ENCODE measurements at regions not wholly inside any gene's neighbourhood (a gene's known extent, or its start where the extent isn't known, plus 50 kb on each side); places are given as distances from the start of the nearest gene placed in this dataset.

DNA sequence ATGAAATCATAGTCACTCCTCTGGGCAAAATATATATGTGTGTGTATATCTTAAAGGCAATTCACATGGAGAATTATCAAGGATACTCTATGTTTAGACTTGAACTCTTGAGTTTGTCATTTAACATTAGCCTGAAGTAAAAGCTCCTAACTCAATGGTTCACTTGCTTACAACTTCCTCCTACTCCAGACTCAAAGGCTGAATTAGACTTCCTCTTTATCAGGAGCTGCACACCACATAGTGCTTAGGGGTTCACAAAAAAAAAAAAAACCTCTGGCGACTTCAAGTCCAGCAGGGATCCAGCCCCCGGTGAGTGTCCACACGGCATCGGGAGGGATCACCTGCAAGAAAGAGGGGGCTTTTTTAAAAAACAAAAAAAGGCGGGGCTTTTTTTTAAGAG, 68.2 kb upstream of the LSM14A start:
- SMC1A ChIA-PET (ENCODE audit: uncharacterized antibody, unreplicated experiment), result no interaction called here
- H3K4me3 ChIP-seq, result no peak overlapping the region
- CTCF ChIA-PET, result interaction anchor here (0.5 kb wide), 1 partner anchor 232 kb away, joined by 3 read pairs; no protein-coding TSS in a partner anchor
- no peaks in the 10 kb centered on the region for H4K20me1 ChIP-seq (ENCODE audit: control insufficient read depth, insufficient read depth)
- POLR2A ChIA-PET, result interaction anchor here (0.7 kb wide), 1 partner anchor 310 kb away, joined by 4 read pairs; no protein-coding TSS in a partner anchor
- H3K79me2 ChIP-seq (ENCODE audit: control insufficient read depth, insufficient read depth, low read length), result no peaks in the 10 kb centered on the region
- H2AFZ ChIP-seq (ENCODE audit: control insufficient read depth, low read depth, low read length), result no peak overlapping the region
- no peak overlapping the region for H3K4me2 ChIP-seq (ENCODE audit: control insufficient read depth, insufficient read depth)
- no TSS peak for BruUV-seq (replicated peaks)
- H3K27me3 ChIP-seq (replicated peaks in 1 of 2; ENCODE audit: control insufficient read depth in 2 of 2, insufficient read depth in 2 of 2, low read length in 1 of 2), result no peaks in the 10 kb centered on the region
- no peak for DNase-seq (ENCODE audit: low read depth, low spot score)
- no peak overlapping the region for H3K27ac ChIP-seq (ENCODE audit: control insufficient read depth, insufficient read depth)
- TF ChIP-seq SPI1 (IDR thresholded peaks at IDR 0.05; ENCODE audit: borderline replicate concordance, insufficient read depth, low read depth, low read length) (peak; percentile 14; the same call in 1 of the 2 replicates), LARP7 (IDR thresholded peaks at IDR 0.05) (no peak)
- in situ Hi-C loops (cut with MboI), result no loop called here
- no peak for ATAC-seq
- intact Hi-C loops (cut with micrococcal nuclease; ENCODE audit: unreplicated experiment), result no loop called here
- WGBS (ENCODE audit: insufficient coverage, insufficient replicate concordance, low lambda C conversion rate, missing lambda C conversion rate), result 0% methylated on average over 5 of the region's 5 CpGs
- no peak overlapping the region for H3K9ac ChIP-seq (ENCODE audit: control insufficient read depth, insufficient read depth, low read length)
- RAD21 ChIA-PET (ENCODE audit: unreplicated experiment), result no interaction called here
- H3K36me3 ChIP-seq (ENCODE audit: control insufficient read depth in 2 of 2, insufficient read depth in 2 of 2, low read length in 1 of 2), result no peaks in the 10 kb centered on the region
- no peaks in the 10 kb centered on the region for H3K9me3 ChIP-seq (replicated peaks; ENCODE audit: control insufficient read depth, insufficient read depth, low read length)
- no peaks in the 10 kb centered on the region for H3K4me1 ChIP-seq (ENCODE audit: control insufficient read depth, insufficient read depth, low read length)
- no peak for FAIRE-seq

DNA sequence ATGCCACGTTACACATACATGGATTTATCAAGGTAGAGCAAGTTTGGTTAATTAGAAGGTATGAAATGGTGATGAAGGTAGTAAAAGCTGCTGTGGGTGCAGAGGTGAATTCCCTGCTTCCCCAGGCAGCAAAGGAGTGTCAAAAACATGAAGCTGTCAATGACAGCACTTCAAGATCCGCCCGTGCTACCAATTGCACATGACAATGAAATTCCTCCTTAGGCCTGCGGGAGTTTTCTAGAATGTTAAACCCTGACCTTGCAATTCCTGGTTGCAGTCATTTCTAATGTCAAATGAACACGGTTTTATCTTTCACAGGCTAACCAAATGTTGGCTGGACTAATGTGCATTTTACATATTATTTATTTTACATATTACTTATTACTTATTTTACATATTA, 67.7 kb upstream of the LSM14A start:
- no peak for FAIRE-seq
- SMC1A ChIA-PET (ENCODE audit: uncharacterized antibody, unreplicated experiment), result no interaction called here
- no TSS peak for BruUV-seq (replicated peaks)
- no peak for DNase-seq (ENCODE audit: low read depth, low spot score)
- no peak for ATAC-seq
- Histone ChIP-seq H3K36me3 (ENCODE audit: control insufficient read depth in 2 of 2, insufficient read depth in 2 of 2, low read length in 1 of 2) (no peaks in the 10 kb centered on the region), H2AFZ (ENCODE audit: control insufficient read depth, low read depth, low read length) (no peak overlapping the region), H3K4me2 (ENCODE audit: control insufficient read depth, insufficient read depth) (no peak overlapping the region), H3K9ac (ENCODE audit: control insufficient read depth, insufficient read depth, low read length) (no peak overlapping the region), H3K4me1 (ENCODE audit: control insufficient read depth, insufficient read depth, low read length) (no peaks in the 10 kb centered on the region), H3K27me3 (replicated peaks in 1 of 2; ENCODE audit: control insufficient read depth in 2 of 2, insufficient read depth in 2 of 2, low read length in 1 of 2) (no peaks in the 10 kb centered on the region), H4K20me1 (ENCODE audit: control insufficient read depth, insufficient read depth) (no peaks in the 10 kb centered on the region), H3K9me3 (replicated peaks; ENCODE audit: control insufficient read depth, insufficient read depth, low read length) (no peaks in the 10 kb centered on the region), H3K79me2 (ENCODE audit: control insufficient read depth, insufficient read depth, low read length) (no peaks in the 10 kb centered on the region), H3K27ac (ENCODE audit: control insufficient read depth, insufficient read depth) (no peak overlapping the region), H3K4me3 (no peak overlapping the region)
- WGBS (ENCODE audit: insufficient coverage, insufficient replicate concordance, low lambda C conversion rate, missing lambda C conversion rate), result 0% methylated on average over 5 of the region's 5 CpGs
- TF ChIP-seq ZBED1 (IDR thresholded peaks at IDR 0.05; ENCODE audit: borderline replicate concordance) (no peak), TCF7 (IDR thresholded peaks at IDR 0.05; ENCODE audit: borderline replicate concordance) (no peak), EGR1 (IDR thresholded peaks at IDR 0.05; ENCODE audit: borderline replicate concordance in 1 of 2, low read depth in 2 of 2, low read length in 2 of 2) (no peak), SPI1 (IDR thresholded peaks at IDR 0.05; ENCODE audit: borderline replicate concordance, insufficient read depth, low read depth, low read length) (no peak), TCF3 (IDR thresholded peaks at IDR 0.05; ENCODE audit: borderline replicate concordance, insufficient read depth, low read depth, low read length) (no peak), HDGF (IDR thresholded peaks at IDR 0.05) (no peak), DPF2 (IDR thresholded peaks at IDR 0.05) (no peak), CEBPB (IDR thresholded peaks at IDR 0.05; ENCODE audit: borderline replicate concordance in 1 of 2, low read depth in 2 of 2, low read length in 2 of 2) (no peak), RELA (IDR thresholded peaks at IDR 0.05; ENCODE audit: borderline replicate concordance, partially characterized antibody) (no peak), NFYB (IDR thresholded peaks at IDR 0.05; ENCODE audit: insufficient read depth, low read depth, low read length) (no peak), CBX3 (IDR thresholded peaks at IDR 0.05; ENCODE audit: borderline replicate concordance, low read depth) (no peak), RCOR1 (conservative IDR thresholded peaks at IDR 0.05; ENCODE audit: low read depth, low read length) (no peak), IKZF1 (conservative IDR thresholded peaks at IDR 0.05) (no peak), ZNF207 (IDR thresholded peaks at IDR 0.05; ENCODE audit: borderline replicate concordance) (no peak), HDAC2 (IDR thresholded peaks at IDR 0.05) (no peak), MEF2A (IDR thresholded peaks at IDR 0.05; ENCODE audit: insufficient read depth, low read depth, low read length) (no peak)
- TF ChIP-seq, protein P1, sequence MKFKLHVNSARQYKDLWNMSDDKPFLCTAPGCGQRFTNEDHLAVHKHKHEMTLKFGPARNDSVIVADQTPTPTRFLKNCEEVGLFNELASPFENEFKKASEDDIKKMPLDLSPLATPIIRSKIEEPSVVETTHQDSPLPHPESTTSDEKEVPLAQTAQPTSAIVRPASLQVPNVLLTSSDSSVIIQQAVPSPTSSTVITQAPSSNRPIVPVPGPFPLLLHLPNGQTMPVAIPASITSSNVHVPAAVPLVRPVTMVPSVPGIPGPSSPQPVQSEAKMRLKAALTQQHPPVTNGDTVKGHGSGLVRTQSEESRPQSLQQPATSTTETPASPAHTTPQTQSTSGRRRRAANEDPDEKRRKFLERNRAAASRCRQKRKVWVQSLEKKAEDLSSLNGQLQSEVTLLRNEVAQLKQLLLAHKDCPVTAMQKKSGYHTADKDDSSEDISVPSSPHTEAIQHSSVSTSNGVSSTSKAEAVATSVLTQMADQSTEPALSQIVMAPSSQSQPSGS (IDR thresholded peaks at IDR 0.05; ENCODE audit: low read length), result no peak
- RAD21 ChIA-PET (ENCODE audit: unreplicated experiment), result interaction anchor here (1.1 kb wide), 1 partner anchor 39 kb away, joined by 4 read pairs; no protein-coding TSS in a partner anchor
- CTCF ChIA-PET, result interaction anchor here (1.6 to 1.7 kb wide), 2 partner anchors 8 to 17 kb away, joined by 5 to 9 read pairs; no protein-coding TSS in a partner anchor
- POLR2A ChIA-PET, result no interaction called here
- in situ Hi-C loops (cut with MboI) (no loop called here), intact Hi-C loops (cut with micrococcal nuclease; ENCODE audit: unreplicated experiment) (no loop called here)

All from GM12878 (cell line).